HTR-8/SVneo (cell line): ENCODE measurements at regions not wholly inside any gene's neighbourhood (a gene's known extent, or its start where the extent isn't known, plus 50 kb on each side); places are given as distances from the start of the nearest gene placed in this dataset.
"Not testable (repeated sequence)": the region's sequence is repeated elsewhere in the genome, so short reads cannot be mapped to it uniquely, and the experiment has no call there.

Experiments used
- DNase-seq: peaks from one replicate; pipeline ENCODE4 v3.0.0; 2011; ENCODE audit warnings: low spot score, mixed read lengths; ENCODE audit not compliant: insufficient read length
- FAIRE-seq: peaks from 2 replicates; lab custom pipeline; 2011; peaks lifted over from hg19 to GRCh38; lab: Jason Lieb, UNC

DNA sequence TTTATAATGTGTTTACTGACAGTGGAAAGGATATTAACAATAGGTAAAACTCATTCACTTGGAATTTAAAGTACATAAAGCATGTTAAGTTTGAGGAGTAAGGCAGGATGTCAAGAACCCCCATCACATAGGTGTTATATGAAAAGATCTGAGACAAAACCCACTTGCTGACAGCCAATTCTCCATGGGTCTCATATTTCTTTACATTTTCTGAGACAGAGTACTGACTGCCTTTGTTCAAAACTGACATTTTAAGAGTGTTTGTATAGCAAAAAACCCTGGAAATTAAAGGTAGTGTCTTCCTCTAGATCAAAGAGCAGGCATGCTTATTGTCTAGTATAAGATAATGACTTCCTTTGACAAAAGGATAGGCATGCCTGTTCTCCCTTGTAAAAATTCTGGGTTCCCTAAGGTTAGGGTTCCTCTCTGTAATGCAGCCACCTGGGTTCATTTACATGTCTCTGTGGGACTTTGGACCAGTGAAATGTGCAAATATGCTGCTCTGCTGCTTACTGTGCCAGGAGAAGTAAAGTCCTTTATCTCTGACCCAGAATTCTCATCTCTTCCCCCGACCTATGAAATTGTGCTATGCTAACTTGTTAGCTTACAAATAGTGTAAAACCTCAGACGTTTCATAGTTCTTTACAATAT is 123.6 kb downstream of the PCDH18 start:
- DNase-seq (no peak), FAIRE-seq (no peak)

GRCh38 chr4:137405833-137406232 is 126.5 kb downstream of the PCDH18 start:
- not testable (repeated sequence) for FAIRE-seq, DNase-seq

GRCh38 chr4:137394018-137394417 is 138.3 kb downstream of the PCDH18 start:
- FAIRE-seq: no peak

DNA sequence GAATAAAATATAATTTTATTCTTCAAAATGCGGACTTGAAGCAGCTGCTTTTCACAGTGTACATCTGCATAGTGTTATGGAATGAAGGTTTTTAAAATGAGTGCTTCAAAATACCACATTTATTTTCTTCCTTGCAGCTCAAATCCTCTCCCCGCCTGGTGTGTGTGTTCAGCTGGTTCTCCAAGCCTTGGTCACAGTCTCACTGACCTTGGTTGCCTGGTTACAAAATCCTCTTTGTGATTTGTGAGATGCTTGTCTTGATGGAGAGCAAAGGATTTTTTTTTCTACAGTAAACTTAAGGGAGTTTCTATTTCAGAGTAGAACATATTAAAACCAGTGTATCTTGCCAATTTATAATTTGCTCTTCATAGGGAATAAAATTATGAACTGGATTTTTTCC is 139.2 kb downstream of the PCDH18 start:
- FAIRE-seq: no peak
- no peak for DNase-seq

More at GRCh38 chr4:137394018-137394417, 138.3 kb downstream of the PCDH18 start:
- DNase-seq: no peak

GRCh38 chr4:137390707-137391106 is 141.6 kb downstream of the PCDH18 start:
- DNase-seq: no peak
- FAIRE-seq: no peak

DNA sequence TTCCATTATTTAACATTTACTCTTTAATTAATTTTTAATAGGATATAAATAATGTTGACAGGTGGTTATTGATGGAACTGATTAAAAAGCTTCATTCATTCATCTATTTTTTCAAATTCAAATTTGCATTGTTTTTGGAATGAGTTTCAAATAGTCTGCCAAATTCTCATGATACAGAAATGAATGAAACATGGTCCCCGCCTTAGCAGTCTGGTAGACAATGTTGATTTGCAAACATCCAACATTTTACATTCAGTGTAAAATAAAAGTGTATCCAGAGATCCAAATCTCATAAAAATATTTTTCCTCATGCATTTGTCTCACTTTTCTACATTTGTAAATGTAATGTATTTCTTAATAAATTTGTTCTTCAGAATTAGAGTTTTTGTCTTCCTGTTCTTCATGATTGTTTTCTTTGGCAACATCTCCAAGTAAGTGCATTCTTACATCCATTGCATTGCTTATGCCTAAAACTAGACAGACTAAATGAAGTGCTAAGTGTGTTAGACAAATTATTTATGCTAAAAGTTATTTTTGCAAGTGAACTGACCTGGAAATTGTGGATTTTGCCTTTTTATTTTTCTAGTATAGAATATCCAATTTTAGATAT is 142.3 kb downstream of the PCDH18 start:
- no peak for DNase-seq
- FAIRE-seq: no peak

- no peak for FAIRE-seq
These were observed 144.4 kb downstream of the PCDH18 start for GRCh38 chr4:137387924-137388323.

GRCh38 chr4:137384476-137384875 is 147.8 kb downstream of the PCDH18 start:
- no peak for DNase-seq
- no peak for FAIRE-seq

More at GRCh38 chr4:137387924-137388323, 144.4 kb downstream of the PCDH18 start:
- no peak for DNase-seq

GRCh38 chr4:137378821-137379220 is 153.5 kb downstream of the PCDH18 start:
- no peak for DNase-seq
- no peak for FAIRE-seq

DNA sequence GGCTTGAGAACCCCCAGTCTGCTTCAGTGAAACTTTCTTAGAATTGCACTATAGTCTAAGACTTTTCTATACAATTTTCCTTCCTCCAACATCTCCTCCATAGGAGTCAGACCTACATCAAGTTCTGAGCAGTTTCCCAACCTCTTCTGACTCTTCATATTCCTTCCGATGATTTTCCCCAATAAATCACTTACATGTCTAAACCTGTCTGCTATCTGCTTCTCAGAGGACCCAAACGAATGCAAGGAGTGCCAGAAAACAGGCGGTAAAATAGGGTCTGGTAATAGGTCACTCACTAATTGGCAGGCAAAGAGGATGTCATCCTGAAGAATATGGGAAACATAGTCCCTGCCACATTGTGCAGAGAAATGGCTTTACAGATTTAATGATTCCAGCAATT is 153.9 kb downstream of the PCDH18 start:
- FAIRE-seq: no peak

GRCh38 chr4:137376312-137376711 is 156.0 kb downstream of the PCDH18 start:
- DNase-seq: no peak

More for the DNA sequence above, 153.9 kb downstream of the PCDH18 start:
- DNase-seq: no peak

DNA sequence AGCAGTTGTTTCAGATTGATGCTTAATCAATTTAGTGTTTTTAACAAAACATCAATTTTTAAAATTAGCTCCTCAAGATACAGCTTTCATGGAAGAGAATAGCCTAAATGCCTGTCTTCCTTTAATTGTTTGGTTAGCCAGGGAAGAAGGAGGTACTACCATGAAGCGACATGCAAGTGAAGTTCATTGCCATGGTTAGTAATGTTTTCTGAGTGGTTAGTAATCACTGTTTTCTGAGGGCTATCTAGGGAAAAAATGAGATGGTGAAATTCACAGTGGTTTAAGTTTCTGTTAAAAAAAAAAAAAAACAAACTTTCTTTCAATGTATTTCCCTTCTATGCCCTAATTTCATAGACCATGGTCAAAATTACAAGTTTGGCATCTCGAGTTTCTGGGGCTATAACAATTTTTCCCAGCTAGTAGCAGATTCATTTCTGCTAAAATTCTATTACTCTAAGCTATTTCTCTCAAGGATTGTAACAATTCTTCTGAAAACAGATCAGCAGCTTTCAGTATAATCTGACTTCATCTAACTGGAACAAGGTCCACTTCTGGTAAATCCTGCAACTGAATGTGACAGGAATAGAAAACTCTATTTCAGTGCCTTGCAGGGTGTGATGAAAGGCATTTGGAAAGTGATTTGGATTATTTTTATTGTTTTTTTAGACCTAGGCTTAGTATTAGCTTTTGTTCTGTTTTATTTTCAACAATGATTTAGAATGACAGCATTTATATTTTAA is 157.0 kb downstream of the PCDH18 start:
- no peak for DNase-seq
- no peak for FAIRE-seq

More at GRCh38 chr4:137376312-137376711, 156.0 kb downstream of the PCDH18 start:
- FAIRE-seq: no peak

- DNase-seq (no peak), FAIRE-seq (no peak)
These were observed 161.6 kb downstream of the PCDH18 start for GRCh38 chr4:137370679-137371078.

GRCh38 chr4:137370206-137370633 is 162.1 kb downstream of the PCDH18 start:
- DNase-seq (peak; percentile 26), FAIRE-seq (no peak)

DNA sequence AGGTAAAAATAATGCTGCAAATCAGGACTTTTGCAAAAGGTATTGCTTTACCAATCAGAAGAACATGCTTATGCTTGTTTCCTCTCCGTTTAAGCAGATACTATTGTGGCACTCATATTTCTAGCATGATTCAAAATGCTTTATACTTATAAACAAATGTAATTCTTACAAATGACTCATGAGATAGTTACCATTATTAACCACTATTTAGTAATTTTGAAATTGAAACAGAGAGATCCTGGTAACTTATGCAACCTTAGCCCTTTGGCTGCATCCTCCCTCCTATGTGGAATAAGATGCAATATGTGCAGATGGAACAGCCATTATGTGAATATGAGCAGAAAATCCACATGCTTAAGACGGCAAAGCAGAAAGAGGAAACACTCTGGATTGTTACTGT is 164.7 kb downstream of the PCDH18 start:
- FAIRE-seq: no peak
- DNase-seq: no peak

GRCh38 chr4:137363496-137363895 is 168.8 kb downstream of the PCDH18 start:
- DNase-seq (no peak), FAIRE-seq (no peak)

DNA sequence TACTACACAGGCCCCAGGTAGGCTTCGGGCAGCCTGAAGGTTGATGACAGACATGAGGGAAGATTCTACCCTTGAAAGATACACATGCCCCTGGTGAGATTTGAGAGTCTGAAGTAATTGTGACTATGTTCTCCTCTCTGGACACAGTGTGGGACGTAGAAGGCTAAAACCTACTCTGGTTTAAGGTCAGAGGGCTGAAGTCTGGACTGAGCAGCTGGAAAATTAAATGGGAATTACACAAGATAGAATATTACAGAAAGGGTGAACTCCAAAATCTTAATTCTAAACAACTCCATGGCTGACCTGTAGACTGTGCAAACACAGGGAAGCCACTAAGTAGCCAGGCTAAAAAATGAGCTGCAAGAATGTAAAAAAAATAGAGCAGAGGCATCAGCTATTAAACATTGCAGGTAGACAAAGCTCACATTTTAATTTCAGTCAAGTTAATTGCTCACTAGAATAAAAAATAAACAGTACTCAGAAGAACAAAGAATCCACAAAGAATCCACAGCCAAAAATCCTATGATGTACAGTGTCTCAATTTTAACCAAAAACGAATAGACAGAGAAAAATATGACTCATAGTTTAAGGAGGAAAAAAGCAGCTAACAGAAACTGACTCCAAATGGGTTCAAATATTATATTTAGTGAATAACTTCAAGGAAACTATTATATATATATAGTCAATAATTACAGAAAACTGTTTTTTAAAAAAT is 170.4 kb downstream of the PCDH18 start:
- no peak for FAIRE-seq
- no peak for DNase-seq

DNA sequence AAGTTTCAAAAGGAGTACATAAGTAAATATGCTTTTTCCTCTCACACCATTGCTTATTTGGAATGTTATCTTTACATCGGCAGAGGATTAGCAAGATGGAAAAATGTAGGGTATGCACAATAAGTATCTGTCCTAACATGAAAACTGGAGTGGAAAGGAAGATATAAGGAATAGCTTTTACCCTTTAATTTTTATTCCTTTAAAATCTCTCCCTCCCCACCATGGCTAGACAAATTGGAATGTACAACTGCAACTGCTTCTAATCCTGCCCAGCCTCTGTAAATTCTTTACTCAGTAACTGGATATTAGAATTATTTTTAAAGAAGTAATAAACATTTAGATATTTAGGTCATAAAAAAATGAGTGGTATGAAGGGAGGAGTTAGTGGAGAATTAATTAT is 171.5 kb downstream of the PCDH18 start:
- no peak for FAIRE-seq
- no peak for DNase-seq

- DNase-seq: no peak
- no peak for FAIRE-seq
These were observed 172.5 kb downstream of the PCDH18 start for GRCh38 chr4:137359691-137360315.

GRCh38 chr4:137354562-137354961 is 177.7 kb downstream of the PCDH18 start:
- not testable (repeated sequence) for DNase-seq, FAIRE-seq
